AML-193 (cell line): ENCODE measurements at regions not wholly inside any gene's neighbourhood (a gene's known extent, or its start where the extent isn't known, plus 50 kb on each side); places are given as distances from the start of the nearest gene placed in this dataset.
A peak's percentile ranks its signal among the peaks of the same experiment; 100 is the strongest.
"Not testable (repeated sequence)": the region's sequence is repeated elsewhere in the genome, so short reads cannot be mapped to it uniquely, and the experiment has no call there.

Experiments used
- DNase-seq, 2 experiments: peaks; one replicate each; lab custom pipeline; 2025; lab: John Stamatoyannopoulos, UW

- no peak for DNase-seq
Observed at GRCh38 chr1:101420406-101420805, 183.6 kb downstream of the S1PR1 start.

GRCh38 chr1:101428083-101428482 lies 191.3 kb downstream of the S1PR1 start:
- DNase-seq = not testable (repeated sequence)

GRCh38 chr1:101428562-101428961 lies 191.7 kb downstream of the S1PR1 start:
- DNase-seq = no peak

GRCh38 chr1:101431956-101432510 lies 195.2 kb downstream of the S1PR1 start:
- DNase-seq = no peak

DNA sequence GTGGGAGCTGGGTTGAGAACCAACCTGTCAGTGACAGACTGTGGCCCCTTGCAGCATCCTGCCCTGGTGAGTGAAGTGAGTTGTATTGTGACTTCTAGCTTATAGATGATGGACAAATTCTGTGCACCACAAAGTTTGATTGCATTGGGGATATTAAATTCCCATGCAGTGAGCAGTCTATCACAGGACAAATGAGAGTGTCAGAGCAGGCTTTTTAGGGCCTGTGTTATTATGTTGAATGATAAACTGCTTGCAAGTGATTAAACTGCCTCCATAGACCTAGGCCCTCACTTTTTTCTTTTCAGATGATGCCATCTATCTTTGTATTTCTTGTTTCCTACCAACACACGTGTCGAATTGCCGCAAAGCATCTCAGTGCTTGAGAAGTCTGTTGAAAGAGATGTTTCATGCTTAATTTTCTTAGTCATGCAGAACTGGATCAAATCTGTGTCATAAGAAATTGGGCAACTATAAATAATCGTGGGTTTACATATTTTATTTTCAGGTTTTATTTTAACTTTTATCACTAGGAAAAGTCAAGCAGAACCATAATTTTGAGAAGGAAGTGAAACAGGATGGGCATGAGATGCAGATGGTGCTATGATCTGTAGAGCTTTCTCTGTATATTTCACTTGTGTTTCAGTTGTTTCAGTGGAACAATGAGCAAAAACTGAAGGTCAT lies 199.2 kb downstream of the S1PR1 start:
- DNase-seq = no peak

GRCh38 chr1:101437800-101438199 lies 201.0 kb downstream of the S1PR1 start:
- DNase-seq = no peak

- no peak for DNase-seq
Observed at GRCh38 chr1:101438359-101438758, 201.5 kb downstream of the S1PR1 start.

- DNase-seq = no peak
Observed at GRCh38 chr1:101440485-101440884, 203.7 kb downstream of the S1PR1 start.

GRCh38 chr1:101444381-101444780 lies 207.6 kb downstream of the S1PR1 start:
- no peak for DNase-seq

GRCh38 chr1:101444873-101445618 lies 208.2 kb downstream of the S1PR1 start:
- DNase-seq = no peak

DNA sequence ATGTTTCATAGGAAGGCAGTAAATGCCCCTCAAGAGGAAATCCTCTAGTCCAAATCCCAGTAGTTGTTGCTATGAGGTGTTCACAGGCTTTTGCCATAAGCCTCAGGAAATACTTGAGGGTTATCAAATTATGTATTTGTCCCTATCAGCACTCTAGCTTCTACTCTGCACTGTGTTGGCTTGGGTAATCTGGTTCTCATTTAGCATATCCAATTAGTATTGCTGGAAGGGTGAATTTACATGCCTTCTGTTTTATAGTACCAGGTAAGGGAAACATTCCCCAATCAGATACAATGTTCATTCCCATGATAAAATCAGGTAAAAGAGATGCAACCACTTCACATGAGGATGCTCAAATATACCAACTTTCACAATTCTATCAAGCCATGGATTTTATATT lies 211.2 kb downstream of the S1PR1 start:
- no peak for DNase-seq

DNA sequence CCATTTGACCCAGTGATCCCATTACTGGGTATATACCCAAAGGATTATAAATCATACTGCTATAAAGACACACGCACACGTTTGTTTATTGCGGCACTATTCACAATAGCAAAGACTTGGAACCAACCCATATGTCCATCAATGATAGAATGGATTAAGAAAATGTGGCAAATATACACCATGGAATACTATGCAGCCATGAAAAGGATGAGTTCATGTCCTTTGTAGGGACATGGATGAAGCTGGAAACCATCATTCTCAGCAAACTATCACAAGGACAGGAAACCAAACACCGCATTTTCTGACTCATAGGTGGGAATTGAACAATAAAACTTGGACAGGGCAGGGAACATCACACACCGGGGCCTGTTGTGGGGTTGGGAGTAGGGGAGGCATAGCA lies 213.9 kb downstream of the S1PR1 start:
- not testable (repeated sequence) for DNase-seq

- DNase-seq = no peak
Observed at GRCh38 chr1:101451888-101452287, 215.1 kb downstream of the S1PR1 start.

- DNase-seq = no peak
Observed at GRCh38 chr1:101452825-101453224, 216.0 kb downstream of the S1PR1 start.

DNA sequence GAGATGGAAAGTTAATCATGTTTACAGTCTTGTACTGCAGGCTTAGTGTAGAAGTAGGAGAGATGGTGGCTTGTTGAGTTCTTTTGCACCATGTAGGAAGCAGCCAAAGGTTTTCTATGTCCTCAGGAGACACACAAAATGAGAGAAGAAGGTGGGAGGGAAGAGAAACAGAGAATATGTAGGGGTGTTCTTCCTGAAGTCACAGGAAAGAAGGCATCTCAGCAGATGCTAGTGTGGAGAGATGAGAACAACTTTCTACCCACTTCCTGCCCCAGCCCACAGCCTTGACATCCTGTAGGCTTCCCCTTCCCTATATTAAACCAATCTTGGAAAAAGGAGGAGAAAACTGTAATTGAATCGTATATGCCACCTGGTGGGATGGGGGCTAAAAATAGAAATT lies 217.0 kb downstream of the S1PR1 start:
- DNase-seq = no peak

GRCh38 chr1:101455166-101455565 lies 218.3 kb downstream of the S1PR1 start:
- no peak for DNase-seq

- DNase-seq = no peak
Observed at GRCh38 chr1:101460739-101461138, 223.9 kb downstream of the S1PR1 start.

- DNase-seq = no peak
Observed at GRCh38 chr1:101463195-101463594, 226.4 kb downstream of the S1PR1 start.

- DNase-seq = no peak
Observed at GRCh38 chr1:101465941-101466340, 229.1 kb downstream of the S1PR1 start.

- peak; percentile 0 to 35 for DNase-seq
Observed at GRCh38 chr1:101474039-101474665, 237.3 kb downstream of the S1PR1 start.

DNA sequence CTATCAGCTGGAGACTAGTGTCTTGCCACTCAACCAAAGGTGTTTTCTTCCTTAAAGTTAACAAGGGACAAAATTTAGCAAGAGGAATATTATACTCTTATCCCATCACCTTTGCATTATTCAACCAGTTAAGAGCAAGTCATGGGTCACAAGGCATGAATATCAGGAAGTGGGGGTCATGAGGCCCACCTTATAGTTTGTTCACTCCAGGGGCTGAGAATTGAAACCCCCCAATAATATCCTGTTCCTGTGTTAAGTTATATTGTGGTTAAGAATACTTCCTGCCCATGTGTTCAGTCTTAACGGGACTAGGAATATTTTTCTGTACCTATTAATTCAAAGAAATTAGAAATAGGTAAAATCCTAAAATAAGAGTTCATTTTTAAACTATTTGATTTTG lies 239.7 kb downstream of the S1PR1 start:
- no peak for DNase-seq

DNA sequence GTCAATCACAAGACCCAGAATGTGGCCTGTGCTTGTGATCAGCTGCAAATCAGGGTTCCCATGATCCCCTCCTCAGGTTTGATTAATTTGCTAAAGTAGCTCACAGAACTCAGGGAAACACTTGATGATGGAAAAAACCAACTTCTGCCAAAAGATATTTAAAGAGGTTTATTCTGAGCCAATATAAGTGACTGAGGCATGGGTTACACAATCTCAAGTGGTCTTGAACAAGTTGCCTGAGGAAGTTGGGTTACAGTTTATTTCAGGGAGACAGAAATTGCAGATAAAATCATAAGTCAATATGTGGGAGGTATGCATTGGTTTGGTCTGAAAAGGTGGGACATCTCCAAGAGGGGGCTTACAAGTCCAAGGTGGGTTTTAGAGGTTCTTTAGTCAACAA lies 243.1 kb downstream of the S1PR1 start:
- DNase-seq = no peak

DNA sequence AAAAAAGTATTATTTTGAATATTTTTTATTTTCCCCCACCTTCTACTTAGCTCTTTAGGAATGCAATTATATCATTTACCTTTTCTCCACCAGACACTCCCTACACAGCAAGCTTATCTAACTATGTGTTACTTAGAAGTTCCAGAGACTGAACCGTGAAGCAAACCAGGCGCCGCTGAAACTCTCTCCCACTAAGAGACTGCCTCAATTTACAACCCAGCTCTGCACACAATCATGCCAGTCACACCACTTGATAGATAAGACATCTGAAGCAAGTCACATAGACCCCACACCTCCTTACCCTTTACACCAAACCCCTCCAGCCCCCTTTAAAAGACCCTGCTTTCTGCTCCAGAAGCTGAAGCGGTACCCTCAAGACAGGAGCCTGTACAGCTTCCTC lies 245.5 kb downstream of the S1PR1 start:
- no peak for DNase-seq
